NK-92 (cell line): ENCODE measurements at regions not wholly inside any gene's neighbourhood (a gene's known extent, or its start where the extent isn't known, plus 50 kb on each side); places are given as distances from the start of the nearest gene placed in this dataset.

Experiments
- DNase-seq: peaks from one replicate; lab custom pipeline; 2025; ENCODE audit not compliant: unreplicated experiment; lab: John Stamatoyannopoulos, UW

DNA sequence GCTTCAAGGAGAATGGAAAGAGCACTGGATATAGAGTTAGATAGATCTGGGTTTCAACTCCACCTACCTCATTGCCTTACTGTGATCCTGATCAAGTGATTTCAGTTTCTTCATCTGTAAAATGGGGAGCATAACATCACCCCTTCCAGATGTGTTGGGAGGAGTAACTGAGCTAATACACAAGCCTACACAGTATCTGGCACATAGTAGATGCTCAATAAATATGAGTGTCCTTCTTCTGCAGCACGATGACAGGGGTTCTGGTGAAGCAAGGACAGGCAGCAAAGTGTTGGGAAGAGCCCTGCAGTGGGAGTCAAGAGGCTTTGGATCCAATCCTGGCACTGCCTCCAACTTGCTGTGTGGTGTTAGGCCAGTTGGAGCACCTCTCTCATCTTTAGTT, 270.0 kb downstream of the UACA start:
- DNase-seq = no peak

DNA sequence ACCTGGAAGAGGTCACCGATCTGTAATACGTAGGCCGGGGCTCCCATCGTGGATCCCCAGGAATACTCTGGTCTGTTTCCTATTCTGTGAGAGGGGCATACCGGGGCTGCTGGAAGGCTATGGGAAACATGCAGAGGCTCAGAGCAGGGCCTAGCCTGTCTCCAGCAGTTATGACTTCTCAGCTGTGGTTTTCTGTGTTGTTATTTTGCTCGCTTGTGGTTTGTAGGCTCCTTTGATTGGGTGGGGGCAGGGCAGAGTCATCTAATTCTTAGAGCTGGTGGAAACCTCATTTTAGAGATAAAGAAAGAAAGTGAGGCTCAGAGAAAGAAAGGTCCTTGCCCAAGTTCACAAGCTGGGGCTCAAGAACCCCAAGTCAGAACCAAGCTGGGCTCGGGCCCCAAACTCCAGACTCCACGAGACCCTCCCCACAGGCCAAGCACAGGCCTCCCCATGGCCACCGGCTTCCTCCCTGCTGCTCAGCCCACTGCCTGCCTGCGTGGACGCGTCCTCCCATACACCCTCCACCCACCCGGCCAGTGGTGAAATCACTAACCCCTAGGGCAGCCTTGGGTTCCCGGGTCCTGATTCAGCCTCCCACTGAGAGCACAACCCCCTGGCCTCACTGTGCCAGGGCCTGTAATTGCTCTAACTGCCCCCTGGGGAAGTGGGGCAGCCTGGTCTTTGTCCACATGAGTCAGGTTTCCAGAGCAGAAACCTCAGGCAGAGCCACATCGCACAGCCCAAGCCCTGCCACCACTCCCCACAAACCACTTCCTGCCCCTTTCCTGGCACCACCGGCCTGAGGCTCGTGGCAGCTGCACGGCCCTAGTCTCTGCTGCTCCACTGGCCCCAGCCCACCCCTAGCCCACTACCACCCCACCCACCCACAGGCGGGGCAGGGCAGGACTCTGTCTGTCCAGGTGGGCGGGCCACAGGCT, 270.8 kb downstream of the UACA start:
- peak; percentile 11 for DNase-seq

DNA sequence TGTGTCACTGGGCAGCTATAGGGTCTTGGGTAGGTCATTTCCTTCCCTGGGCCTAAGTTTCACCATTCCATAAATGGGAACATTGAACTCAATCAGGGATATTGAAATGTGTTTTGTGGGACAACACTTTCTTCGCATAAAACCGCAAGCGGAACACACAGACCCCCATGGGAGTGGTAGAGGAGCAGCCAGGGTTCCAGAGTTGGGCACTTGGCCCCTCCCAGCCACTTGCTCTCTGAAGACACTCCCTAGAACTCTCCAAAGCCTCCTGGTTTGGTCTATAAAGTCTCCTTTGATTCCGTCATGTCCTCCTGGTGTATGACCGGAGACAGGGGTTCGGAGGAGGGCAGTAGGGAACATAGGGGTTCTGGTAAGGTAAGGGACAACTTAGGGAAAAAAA, 271.7 kb downstream of the UACA start:
- no peak for DNase-seq

DNA sequence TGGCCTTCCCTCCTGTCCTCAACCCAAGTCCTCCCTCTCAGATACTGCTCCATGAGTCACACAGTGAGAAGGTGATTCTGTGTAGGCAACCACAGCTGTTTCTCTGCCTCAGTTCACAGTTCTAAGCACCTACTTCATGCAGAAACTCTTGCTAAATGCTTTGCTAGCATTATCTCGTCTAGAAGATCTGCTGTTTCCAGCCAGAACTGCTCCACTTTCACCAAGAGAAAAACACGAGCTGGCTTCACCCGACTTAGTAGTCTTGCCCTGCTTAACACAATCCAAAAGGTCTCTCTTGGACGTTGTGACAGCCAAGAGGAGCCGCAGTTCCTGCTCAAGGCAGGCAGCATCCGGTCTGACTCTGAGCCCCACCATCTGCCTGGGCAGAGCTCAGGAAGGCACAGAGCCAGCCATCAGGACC, 272.1 kb downstream of the UACA start:
- DNase-seq = no peak

DNA sequence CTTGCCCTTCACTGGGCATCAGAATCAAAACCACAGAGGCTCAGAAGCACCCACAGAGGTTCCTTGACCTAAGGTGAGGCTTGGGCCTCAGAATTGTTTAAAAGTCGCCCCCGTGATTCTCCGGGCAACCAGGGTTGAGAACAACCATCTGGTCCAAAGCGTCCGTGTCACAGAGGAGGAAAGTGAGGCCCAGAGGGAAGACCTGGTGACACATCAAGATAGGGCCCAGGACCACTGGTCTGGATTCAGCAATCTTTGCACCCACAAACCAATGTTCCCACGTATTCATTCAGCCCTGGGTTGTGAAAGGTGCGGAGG, 272.6 kb downstream of the UACA start:
- no peak for DNase-seq

DNA sequence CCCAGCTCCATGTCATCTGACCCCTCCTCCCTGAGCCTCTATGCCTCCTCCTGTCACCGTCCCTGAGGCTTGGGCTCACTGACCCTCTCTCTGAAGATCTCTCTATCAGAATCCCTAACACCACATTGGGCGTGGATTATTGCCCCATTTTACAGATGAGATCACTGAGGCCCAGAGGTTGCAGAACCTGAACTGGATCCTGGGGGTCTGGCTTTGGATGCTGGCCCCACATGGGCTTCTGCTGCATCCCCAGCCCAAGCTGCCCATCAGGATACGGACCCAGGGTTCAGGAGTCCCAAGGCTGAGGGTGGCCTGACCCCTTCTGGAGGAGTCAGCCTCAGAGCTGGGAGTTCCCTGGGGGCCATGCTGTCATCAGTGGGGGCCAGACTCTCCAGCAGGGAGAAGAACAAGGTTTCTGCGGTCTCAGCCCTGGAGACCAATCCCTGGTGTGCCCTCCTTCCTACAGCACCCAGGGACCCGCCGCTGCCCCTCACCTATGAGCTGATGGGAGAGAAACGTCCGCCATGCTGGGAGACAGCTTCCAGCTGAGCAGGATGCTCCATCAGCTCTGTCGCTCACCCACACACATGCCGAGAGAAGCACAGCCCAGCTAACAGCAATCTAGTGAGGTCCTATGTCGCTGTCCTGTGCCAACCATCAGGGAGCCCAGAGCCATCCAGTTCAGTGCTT, 273.1 kb downstream of the UACA start:
- DNase-seq = no peak

DNA sequence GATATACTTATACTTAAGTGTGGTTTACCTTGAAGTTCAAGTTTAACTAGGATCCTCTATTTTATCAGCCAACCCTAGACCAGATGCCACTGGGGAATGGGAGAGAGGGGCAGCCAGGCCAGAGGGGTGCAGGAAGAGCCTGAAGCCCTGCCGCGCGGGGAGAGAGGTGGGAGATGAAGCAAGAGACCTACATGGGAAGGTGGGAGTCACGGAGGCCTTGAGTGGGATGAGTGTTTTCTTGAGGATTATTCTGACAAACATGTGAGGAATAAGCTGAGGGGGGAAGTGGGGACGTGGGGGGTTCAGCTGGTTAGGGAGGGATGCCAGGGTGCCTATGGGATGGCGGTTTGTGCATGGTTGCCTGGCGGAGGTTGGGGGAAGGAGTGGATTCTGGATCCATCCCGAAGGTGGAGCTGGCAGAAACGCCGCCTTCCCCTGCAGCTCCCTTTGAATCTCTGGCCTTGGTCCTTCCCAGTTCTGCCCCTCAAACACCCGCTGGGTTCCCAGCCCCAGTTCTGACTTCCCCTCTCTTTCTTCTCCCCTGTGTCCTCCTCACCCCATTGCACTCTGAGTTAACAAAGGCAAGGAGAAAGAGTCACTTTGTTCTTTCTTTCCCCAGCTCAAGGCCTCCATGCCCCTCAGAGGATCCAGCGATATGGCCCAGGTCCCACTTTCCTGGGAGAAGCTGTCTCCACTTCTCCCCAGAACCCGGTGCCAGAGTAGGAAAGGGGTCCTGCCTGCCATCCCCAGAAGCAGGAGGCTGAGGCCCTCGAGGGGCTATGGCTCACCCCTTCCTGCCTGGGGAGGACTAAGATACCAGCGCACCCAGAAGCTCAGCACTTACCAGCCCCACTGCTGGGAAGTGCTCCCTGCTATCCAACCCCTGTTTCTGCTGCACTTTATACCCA, 274.2 kb downstream of the UACA start:
- DNase-seq = no peak

DNA sequence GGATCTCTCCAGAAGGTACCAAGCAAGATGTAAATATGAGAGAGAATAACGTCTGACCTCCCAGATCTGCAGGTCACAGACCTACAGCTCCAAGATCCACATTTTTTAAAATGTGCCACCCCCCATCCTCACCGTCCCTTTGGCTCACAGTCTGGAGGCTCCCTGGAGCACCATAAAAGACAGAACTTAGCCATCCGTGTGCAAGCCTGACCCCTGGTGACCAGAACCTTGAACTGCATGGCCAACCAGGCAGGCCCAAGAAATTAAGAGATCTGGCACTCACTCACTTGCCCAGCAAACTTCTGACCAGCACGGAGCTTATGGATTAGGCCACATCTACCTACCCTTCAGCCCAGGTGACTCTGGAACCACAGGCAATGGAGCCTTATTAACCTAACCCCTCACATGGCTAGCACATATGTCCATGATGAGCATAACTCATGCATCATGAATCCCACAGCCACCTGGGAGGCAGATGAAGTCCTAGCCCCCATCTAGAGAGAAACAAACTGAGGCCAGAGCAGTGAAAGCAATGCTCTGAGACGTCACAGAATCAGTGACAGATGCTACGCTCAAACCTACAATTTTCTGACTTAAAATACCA, 275.3 kb downstream of the UACA start:
- DNase-seq = no peak

DNA sequence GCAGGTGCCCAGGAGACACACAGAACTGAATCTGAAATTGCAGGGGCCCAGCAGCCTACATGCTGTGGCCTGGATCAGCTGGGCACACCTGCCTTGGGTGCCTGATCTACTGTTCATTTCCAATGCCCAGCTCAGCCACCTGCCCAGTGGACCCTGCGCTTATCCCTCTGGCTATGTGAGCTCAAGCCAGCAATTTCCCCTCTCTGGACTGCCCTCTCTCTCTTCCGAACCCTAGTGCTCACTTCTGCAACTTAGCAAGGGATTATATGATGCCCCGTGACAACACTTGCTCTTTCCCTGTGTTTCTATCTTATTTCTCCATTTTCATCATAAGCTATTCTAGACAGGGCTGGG, 276.0 kb downstream of the UACA start:
- DNase-seq = no peak

DNA sequence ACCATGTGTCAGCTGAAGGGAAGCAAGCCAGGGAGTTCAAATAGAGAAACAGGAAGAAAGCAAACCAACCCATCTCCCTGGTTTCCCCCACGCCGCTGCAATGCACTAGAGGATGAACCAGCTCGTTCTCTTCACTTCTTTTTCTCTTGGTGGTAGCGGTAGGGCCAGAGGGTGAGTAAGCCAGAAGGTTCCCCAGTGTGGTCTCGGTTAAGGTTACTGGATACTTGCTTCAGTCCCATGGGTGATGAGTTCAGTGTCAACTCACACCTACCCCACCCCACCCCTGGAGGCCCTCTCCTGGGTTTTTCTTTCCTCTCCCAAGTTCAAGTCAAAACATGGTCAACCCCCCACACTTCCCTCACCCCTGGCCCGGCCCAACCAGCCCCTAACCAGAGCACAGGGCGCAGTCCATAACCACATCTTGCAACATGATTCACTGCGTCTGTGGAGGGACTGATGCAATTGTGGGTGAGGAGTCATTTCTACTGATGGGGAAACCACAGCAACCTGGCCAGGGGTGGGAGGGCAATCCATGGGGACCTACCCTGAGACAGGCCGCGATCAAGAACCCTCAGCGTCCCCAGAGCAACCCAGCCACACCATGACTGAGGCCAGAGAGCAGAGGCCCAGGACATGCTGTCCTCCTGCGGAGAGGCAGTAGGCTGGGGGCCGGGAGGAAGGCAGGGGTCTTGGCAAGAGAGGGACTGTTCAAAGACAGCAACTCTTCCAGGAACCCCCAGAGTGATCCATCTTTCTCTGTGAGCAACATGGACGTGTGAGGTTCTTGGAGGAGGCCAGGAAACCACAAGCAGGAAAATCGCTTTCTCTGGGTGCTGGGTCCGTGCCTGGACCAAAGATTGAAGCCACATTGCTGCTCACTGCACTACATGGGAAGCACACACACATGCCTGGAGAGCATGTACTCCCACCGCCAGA, 276.6 kb downstream of the UACA start:
- no peak for DNase-seq

DNA sequence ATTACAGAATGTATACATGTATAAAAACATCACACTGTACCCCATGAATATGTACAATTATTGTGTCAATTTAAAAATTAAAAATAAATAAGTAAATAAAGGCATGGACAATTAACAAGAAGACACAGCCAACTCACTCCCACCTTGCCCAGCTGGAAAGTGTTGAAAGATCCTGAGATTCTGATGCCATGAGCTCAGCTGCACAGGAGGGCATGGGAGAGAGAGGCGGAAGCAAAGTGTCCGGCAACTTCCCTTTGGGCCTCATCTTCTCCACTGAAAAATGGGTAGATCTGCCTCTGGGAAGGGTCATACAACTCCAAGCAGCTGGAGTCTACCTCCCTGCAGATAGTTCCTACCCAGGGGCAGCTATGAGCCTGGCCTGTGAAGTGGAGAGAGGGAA, 277.3 kb downstream of the UACA start:
- DNase-seq = no peak

DNA sequence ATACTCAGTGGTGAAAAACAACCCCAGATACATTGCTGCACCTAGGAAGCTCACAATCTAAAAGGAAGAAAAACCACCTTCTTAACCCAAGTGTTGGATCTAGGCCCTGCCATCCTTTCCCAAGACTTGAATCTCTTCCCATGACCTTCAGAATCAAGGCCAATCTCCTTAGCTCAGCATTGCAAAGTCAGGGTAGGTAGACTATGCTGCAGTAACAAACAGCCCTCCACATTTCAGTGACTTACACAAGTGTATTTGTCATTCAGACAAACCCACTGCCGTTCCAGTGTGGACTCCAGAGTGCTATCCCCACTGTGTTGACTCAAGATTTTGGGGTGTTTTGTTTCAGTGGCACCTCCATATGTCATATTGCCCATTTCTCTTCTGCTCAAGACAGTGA, 278.4 kb downstream of the UACA start:
- DNase-seq = no peak

DNA sequence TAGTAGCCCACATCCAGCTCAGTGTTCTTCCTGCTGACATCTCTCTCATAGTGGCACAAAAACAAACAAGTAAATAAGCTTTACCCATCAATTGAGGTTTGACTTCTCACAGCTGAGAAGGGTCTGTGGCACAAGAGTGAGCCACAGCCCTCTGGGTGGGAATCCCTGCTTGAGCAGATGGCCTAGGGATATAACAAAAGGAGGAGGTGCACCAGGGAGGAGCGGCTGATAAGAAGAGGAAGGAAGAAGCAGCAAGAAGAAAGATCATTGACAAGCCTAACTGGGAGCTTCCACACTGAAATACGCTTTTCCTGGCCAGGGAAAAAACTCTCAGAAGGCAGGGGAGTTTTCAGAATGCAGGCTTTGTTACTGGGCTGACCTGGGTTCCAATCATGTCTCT, 279.8 kb downstream of the UACA start:
- no peak for DNase-seq

DNA sequence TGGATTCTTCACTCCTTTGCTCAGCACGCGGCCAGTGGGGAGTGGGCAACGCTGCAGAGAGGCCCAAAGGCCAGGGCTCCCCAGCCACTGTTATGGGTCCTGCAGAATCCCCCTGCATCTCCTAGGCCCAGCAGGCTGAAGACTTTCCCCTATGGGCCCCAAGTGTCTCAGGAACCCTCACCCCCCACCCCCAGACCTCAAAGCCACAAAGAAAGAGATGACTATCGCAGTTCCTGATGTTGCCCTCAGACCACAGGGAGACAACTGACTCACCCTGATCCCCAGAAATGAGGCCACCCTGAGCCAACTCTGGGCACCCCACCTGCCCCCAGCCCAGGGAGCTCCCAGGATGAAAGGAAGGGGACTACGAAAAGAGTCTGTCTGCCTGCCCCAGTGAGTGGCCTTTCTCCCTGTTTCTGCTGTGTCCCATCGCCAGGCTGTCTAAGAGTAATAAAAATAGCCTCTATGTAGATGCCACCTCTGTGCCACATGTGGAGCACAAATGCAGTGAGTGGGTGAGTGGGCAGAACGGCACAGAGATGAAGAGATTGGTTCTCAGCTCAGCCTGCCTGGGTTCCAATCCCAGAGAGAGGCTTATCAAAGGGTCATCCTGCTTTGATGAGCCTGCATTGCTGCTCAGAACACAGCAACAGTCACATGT, 283.0 kb downstream of the UACA start:
- no peak for DNase-seq

DNA sequence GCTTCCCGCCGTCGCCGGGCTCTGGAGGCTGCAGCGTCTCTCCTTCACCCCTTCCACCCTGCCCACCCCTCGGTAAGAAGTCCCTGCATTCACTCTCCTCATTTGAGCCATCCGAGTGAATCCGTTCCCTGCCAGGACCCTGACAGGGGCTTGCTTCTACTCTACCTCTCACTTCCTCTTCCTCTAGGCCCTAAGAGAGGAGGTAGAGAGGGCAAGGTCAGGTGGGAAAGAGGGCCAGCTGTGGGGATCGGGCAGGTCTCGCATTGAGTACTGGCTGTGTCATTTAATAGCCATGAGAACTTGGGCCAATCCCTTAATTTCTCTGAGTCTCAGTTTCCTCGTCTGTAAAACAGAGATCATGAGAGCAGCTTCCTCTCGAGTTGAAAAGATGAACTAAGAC, 283.6 kb downstream of the UACA start:
- no peak for DNase-seq

DNA sequence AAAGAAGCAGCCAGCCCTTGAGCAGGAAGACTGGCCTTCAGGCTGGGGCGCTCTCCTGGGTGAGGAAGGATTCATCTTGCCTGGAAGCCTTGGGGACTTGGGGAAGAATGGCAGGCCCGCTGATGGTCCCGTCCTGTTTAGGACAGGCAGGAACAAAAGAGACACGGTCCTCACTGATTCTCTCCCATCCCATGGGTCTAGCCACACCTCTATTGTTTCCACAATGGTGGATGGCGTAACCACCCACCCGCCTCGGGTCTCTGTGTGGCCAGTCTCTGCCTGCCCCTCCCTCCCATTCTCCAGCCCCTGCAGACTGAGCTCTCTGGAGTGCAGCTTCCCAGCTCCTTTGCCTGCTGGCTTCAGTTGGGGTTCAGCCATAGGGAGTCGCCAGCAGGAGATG, 284.3 kb downstream of the UACA start:
- DNase-seq = no peak

DNA sequence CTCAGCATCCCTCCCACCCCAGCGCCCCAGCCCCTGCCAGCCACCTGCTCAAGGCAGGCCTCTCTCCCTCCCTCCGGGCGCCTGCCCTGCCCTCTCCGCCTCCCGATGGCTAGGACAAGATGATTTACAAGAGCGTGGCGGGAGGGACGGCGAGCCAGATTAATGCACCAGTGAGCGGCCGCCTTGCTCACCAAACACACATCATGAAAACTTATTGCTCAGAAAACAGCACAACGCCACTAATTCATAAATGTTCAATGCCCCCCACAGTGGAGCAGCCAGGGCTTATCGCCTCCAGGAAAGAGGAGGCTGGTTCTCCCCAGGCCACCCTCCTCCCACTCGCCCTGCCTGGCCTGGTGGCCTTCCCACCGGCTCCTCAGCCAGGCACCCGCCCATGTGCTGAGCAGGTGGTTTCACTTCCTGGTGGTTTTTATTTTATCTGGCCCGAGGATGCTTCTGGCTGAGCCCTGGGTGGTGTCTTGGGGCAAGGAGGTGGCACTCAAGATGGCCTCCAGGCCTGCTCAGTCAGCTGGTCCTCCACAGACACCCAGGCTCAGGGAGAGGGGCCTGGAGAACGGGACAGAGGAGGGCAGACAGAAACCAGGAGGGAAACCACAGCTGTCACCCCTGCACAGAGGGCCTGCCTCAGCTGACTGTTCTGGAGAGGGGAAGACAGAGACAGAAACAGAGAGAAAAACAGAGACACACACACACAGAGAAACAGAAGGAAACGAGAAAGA, 284.9 kb downstream of the UACA start:
- DNase-seq = no peak

DNA sequence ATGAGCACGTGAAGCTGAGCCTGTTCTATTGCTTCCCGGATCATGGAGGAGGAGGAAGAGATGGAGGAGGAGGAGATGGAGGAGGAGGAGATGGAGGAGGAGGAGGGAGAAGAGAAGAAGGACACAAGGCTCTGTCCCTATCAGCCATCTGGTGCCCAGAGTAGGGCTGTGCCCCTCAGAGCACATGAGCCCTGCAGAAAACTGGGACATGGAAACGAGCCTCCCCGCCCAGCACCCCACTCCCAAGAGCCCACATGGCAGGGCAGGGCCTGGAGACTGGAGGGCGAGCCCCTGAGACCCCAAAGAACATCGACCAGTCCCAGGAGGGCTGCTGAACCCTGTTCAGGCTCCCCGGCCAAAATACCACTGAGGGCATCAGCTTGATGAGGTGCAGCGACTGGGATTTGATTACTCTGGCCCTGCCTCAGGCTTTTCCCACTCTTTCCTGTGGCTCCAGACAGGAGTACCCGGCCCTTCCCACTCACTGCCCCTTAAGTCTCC, 285.6 kb downstream of the UACA start:
- DNase-seq = no peak

DNA sequence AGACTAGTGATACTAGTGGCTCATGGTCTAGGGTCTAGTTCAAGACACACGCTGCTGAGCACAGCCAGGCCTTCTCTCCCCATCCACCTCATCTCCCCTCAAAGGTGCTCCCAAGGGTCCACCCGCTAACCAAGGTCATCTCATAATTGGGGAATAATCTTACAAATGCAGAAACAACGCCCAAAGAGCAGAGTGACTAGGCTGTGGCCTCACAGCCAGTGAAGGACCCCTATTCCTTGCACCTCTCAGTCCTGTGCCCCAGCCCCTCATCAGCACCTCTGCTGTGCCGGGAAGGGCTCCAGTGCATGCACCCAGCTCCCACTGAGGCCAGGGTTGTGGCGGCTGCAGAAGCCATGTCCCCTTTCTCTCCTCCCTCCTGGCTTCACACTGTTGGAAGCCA, 286.9 kb downstream of the UACA start:
- DNase-seq = no peak
